Activated T-helper 17 cell treated with anti-CD3 and anti-CD28 coated beads, Interleukin-2, amount 50 U/mL, for 72 hours (primary cell): ENCODE measurements at regions not wholly inside any gene's neighbourhood (a gene's known extent, or its start where the extent isn't known, plus 50 kb on each side); places are given as distances from the start of the nearest gene placed in this dataset.
"Not testable (repeated sequence)": the region's sequence is repeated elsewhere in the genome, so short reads cannot be mapped to it uniquely, and the experiment has no call there.

Experiments used
- ATAC-seq: fragments of 150-1000 bp; cut with Tn5 transposase; replicated peaks from 2 replicates; pipeline ENCODE4 v1.10.0; 2021; ENCODE audit warnings: mild to moderate bottlenecking, moderate library complexity
- H3K27ac Mint-ChIP-seq: one replicate; pipeline ENCODE4 v1.8.0; 2022; ENCODE audit warnings: mixed read lengths
- H3K27me3 Mint-ChIP-seq: one replicate; pipeline ENCODE4 v1.8.0; 2022; ENCODE audit warnings: mixed read lengths
- H3K36me3 Mint-ChIP-seq: one replicate; pipeline ENCODE4 v1.8.0; 2022; ENCODE audit warnings: low read depth, mild to moderate bottlenecking, mixed read lengths
- H3K4me1 Mint-ChIP-seq: one replicate; pipeline ENCODE4 v1.8.0; 2022; ENCODE audit warnings: mixed read lengths
- H3K4me3 Mint-ChIP-seq: one replicate; pipeline ENCODE4 v1.8.0; 2022; ENCODE audit warnings: mild to moderate bottlenecking, mixed read lengths
- H3K9me3 Mint-ChIP-seq: one replicate; pipeline ENCODE4 v1.8.0; 2022; ENCODE audit warnings: mixed read lengths

- no peaks in the 10 kb centered on the region for H3K4me1 Mint-ChIP-seq
- no peak for ATAC-seq
- no peak overlapping the region for H3K27ac Mint-ChIP-seq
- H3K9me3 Mint-ChIP-seq, result no peaks in the 10 kb centered on the region
- H3K27me3 Mint-ChIP-seq, result no peaks in the 10 kb centered on the region
- H3K4me3 Mint-ChIP-seq, result no peak overlapping the region
- H3K36me3 Mint-ChIP-seq, result no peaks in the 10 kb centered on the region
These were observed 491.8 kb downstream of the CD109 start for GRCh38 chr6:74187811-74188210.

GRCh38 chr6:74182992-74183391 lies 487.0 kb downstream of the CD109 start:
- Mint-ChIP-seq H3K4me1 (no peaks in the 10 kb centered on the region), H3K27me3 (no peaks in the 10 kb centered on the region), H3K27ac (no peak overlapping the region), H3K36me3 (no peaks in the 10 kb centered on the region), H3K4me3 (no peak overlapping the region), H3K9me3 (no peaks in the 10 kb centered on the region)
- no peak for ATAC-seq

DNA sequence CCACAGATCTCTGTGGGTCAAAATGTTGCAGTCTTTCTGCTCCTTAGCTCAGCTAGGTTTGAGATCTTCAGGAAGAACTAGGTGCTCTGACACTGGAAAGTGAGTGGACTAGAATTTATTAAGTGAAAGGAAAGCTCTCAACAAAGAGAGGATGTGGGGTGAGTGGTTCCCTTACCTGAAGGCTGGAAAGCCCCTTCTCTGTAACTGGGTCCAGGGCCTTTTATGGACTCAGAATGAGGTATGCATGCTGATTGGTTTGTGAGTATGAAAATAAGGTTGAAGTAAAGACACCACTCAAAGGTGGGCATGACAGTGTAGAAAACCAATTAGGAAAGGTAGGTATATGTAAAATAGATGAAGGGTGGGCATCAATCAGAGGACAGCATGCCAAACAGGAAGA lies 485.5 kb downstream of the CD109 start:
- H3K4me3 Mint-ChIP-seq, result no peak overlapping the region
- no peaks in the 10 kb centered on the region for H3K9me3 Mint-ChIP-seq
- no peaks in the 10 kb centered on the region for H3K36me3 Mint-ChIP-seq
- no peak overlapping the region for H3K27ac Mint-ChIP-seq
- ATAC-seq, result no peak
- H3K27me3 Mint-ChIP-seq, result no peaks in the 10 kb centered on the region
- no peaks in the 10 kb centered on the region for H3K4me1 Mint-ChIP-seq

DNA sequence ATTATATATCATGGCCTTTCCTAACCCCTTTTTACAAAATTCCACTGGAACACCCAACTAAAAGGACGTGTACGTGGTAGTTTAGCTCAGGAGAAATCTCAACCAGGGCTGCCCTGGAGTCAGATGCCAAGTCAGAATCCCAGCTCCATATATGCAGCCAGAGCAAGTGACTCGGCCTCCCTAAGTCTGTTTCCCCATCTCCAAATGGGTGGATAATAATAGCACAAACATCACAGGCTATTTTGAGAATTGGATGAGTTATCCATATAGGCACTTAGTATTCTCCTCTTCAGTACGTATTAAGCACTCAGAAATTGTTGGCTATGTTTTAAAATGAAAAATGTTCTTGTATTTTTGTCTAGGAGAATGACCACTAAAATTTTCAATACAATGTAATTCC lies 481.5 kb downstream of the CD109 start:
- Mint-ChIP-seq H3K27ac (no peak overlapping the region), H3K27me3 (no peaks in the 10 kb centered on the region), H3K4me1 (no peaks in the 10 kb centered on the region), H3K4me3 (no peak overlapping the region), H3K36me3 (no peaks in the 10 kb centered on the region), H3K9me3 (no peaks in the 10 kb centered on the region)
- no peak for ATAC-seq

DNA sequence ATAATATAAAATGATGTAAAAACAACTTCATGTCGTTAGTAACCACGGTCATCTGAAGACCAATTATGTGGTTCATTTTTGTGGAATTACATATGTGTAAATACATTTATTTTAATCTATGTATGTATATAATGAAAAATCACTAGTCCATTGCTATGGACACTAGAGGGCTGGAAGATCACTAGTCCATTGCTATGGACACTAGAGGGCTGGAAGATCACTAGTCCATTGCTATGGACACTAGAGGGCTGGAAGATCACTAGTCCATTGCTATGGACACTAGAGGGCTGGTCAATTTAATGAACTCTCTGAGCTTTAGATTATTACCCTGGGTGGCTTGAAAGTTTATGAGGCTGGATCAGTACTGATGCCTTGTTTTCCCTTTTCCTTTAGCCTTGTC lies 474.5 kb downstream of the CD109 start:
- not testable (repeated sequence) for H3K36me3 Mint-ChIP-seq, H3K4me3 Mint-ChIP-seq, H3K27me3 Mint-ChIP-seq, ATAC-seq, H3K27ac Mint-ChIP-seq, H3K9me3 Mint-ChIP-seq, H3K4me1 Mint-ChIP-seq

GRCh38 chr6:74170118-74170517 lies 474.1 kb downstream of the CD109 start:
- no peak overlapping the region for H3K4me3 Mint-ChIP-seq
- H3K27ac Mint-ChIP-seq, result no peak overlapping the region
- H3K9me3 Mint-ChIP-seq, result peaks cover 10% of the 10 kb centered on the region
- no peak for ATAC-seq
- H3K36me3 Mint-ChIP-seq, result no peaks in the 10 kb centered on the region
- no peaks in the 10 kb centered on the region for H3K4me1 Mint-ChIP-seq
- H3K27me3 Mint-ChIP-seq, result no peaks in the 10 kb centered on the region

GRCh38 chr6:74167976-74168375 lies 472.0 kb downstream of the CD109 start:
- Mint-ChIP-seq H3K4me3 (no peak overlapping the region), H3K27me3 (no peaks in the 10 kb centered on the region), H3K9me3 (peaks cover 10% of the 10 kb centered on the region), H3K4me1 (no peaks in the 10 kb centered on the region), H3K27ac (no peak overlapping the region), H3K36me3 (no peaks in the 10 kb centered on the region)
- ATAC-seq, result no peak

DNA sequence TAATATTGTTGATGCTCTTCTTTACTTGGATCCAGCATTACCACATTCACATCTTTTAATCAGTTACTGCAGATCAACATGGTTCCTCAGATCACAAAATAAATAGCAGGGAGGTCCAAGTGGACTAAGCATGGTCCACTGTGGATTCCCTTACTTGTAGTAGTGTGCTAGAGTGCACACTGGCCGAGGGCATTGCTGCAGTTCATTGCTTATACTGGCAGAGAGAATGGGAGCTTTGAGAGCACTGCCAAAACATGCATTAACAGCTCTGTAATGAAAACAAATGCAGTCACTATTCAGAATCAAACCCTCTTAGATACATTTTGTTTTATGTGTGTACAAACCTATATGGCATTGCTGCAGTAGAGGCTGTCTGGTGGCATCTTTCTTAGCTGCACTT lies 471.5 kb downstream of the CD109 start:
- no peaks in the 10 kb centered on the region for H3K36me3 Mint-ChIP-seq
- no peak for ATAC-seq
- no peaks in the 10 kb centered on the region for H3K27me3 Mint-ChIP-seq
- H3K4me3 Mint-ChIP-seq, result no peak overlapping the region
- H3K27ac Mint-ChIP-seq, result no peak overlapping the region
- H3K9me3 Mint-ChIP-seq, result peaks cover 10% of the 10 kb centered on the region
- H3K4me1 Mint-ChIP-seq, result no peaks in the 10 kb centered on the region

DNA sequence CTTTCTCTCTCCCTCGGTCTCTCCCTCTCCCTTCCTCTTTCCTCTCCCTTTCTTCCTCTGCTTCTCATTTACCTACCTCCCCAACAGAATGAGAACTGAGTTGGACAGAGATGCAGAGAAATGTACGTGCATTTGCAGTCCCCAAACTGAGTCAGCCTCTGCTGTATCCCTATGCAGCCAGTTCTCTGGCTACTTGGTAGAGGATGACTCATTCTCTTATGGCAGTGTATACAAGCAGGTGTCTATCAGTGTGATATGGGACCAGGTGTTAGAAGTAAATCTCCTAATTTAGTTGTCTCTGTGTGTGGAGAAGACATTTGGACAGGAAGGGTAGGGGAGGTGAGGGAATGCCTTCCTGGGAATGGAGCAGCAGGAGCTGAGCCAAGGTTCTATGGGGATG lies 470.8 kb downstream of the CD109 start:
- Mint-ChIP-seq H3K27ac (no peak overlapping the region), H3K36me3 (no peaks in the 10 kb centered on the region), H3K9me3 (peaks cover 10% of the 10 kb centered on the region), H3K4me3 (no peak overlapping the region), H3K27me3 (no peaks in the 10 kb centered on the region), H3K4me1 (no peaks in the 10 kb centered on the region)
- ATAC-seq, result no peak

GRCh38 chr6:74161380-74161779 lies 465.4 kb downstream of the CD109 start:
- no peaks in the 10 kb centered on the region for H3K9me3 Mint-ChIP-seq
- no peak overlapping the region for H3K27ac Mint-ChIP-seq
- H3K36me3 Mint-ChIP-seq, result no peaks in the 10 kb centered on the region
- H3K27me3 Mint-ChIP-seq, result no peaks in the 10 kb centered on the region
- no peak for ATAC-seq
- H3K4me3 Mint-ChIP-seq, result no peak overlapping the region
- no peaks in the 10 kb centered on the region for H3K4me1 Mint-ChIP-seq

- no peak overlapping the region for H3K27ac Mint-ChIP-seq
These were observed 456.2 kb downstream of the CD109 start for GRCh38 chr6:74152096-74152675.

GRCh38 chr6:74145931-74146330 lies 449.9 kb downstream of the CD109 start:
- H3K27ac Mint-ChIP-seq, result no peak overlapping the region
- no peaks in the 10 kb centered on the region for H3K4me1 Mint-ChIP-seq
- ATAC-seq, result no peak
- H3K9me3 Mint-ChIP-seq, result no peaks in the 10 kb centered on the region
- H3K36me3 Mint-ChIP-seq, result no peaks in the 10 kb centered on the region
- H3K4me3 Mint-ChIP-seq, result no peak overlapping the region
- no peaks in the 10 kb centered on the region for H3K27me3 Mint-ChIP-seq

More at GRCh38 chr6:74152096-74152675, 456.2 kb downstream of the CD109 start:
- Mint-ChIP-seq H3K9me3 (no peaks in the 10 kb centered on the region), H3K4me1 (no peaks in the 10 kb centered on the region), H3K4me3 (no peak overlapping the region), H3K36me3 (no peaks in the 10 kb centered on the region), H3K27me3 (no peaks in the 10 kb centered on the region)
- no peak for ATAC-seq

DNA sequence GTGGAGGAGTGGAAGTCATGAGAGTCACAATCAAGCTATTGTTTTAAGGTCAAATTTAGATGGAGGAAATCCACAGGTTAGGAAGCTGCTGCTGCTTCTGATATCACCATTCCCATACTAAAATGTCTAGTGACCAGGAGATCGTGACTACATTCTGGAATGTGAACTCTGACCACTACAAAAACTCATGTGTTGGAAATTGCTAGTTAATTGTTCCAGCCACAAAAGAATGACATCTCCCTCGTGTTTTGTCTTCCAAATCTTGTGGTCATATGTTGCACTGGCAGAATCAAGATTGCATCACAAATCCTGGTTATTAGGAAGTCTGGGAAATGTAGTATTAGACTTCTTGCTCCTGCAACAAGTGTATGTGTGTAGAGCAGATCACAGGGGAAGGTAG lies 441.9 kb downstream of the CD109 start:
- H3K4me1 Mint-ChIP-seq, result no peaks in the 10 kb centered on the region
- ATAC-seq, result no peak
- H3K36me3 Mint-ChIP-seq, result no peaks in the 10 kb centered on the region
- H3K27ac Mint-ChIP-seq, result no peak overlapping the region
- H3K27me3 Mint-ChIP-seq, result no peaks in the 10 kb centered on the region
- no peak overlapping the region for H3K4me3 Mint-ChIP-seq
- H3K9me3 Mint-ChIP-seq, result no peaks in the 10 kb centered on the region

GRCh38 chr6:74134327-74134726 lies 438.3 kb downstream of the CD109 start:
- no peak for ATAC-seq
- Mint-ChIP-seq H3K4me1 (no peaks in the 10 kb centered on the region), H3K4me3 (no peak overlapping the region), H3K27me3 (no peaks in the 10 kb centered on the region), H3K36me3 (no peaks in the 10 kb centered on the region), H3K9me3 (no peaks in the 10 kb centered on the region), H3K27ac (no peak overlapping the region)

- no peak for ATAC-seq
- H3K4me3 Mint-ChIP-seq, result no peak overlapping the region
- H3K4me1 Mint-ChIP-seq, result no peaks in the 10 kb centered on the region
- H3K9me3 Mint-ChIP-seq, result no peaks in the 10 kb centered on the region
- H3K27me3 Mint-ChIP-seq, result no peaks in the 10 kb centered on the region
- no peak overlapping the region for H3K27ac Mint-ChIP-seq
- no peaks in the 10 kb centered on the region for H3K36me3 Mint-ChIP-seq
These were observed 437.1 kb downstream of the CD109 start for GRCh38 chr6:74133073-74133472.

GRCh38 chr6:74130641-74131040 lies 434.6 kb downstream of the CD109 start:
- no peaks in the 10 kb centered on the region for H3K9me3 Mint-ChIP-seq
- no peak overlapping the region for H3K27ac Mint-ChIP-seq
- H3K4me3 Mint-ChIP-seq, result no peak overlapping the region
- H3K4me1 Mint-ChIP-seq, result no peaks in the 10 kb centered on the region
- no peaks in the 10 kb centered on the region for H3K27me3 Mint-ChIP-seq
- no peak for ATAC-seq
- H3K36me3 Mint-ChIP-seq, result no peaks in the 10 kb centered on the region
